GM18502 (cell line): ENCODE measurements at regions not wholly inside any gene's neighbourhood (a gene's known extent, or its start where the extent isn't known, plus 50 kb on each side); places are given as distances from the start of the nearest gene placed in this dataset.

ENCODE experiments used
- ATAC-seq: cut with Tn5 transposase; IDR thresholded peaks from one replicate; pipeline ENCODE4 v1.9.1; 2021; ENCODE audit warnings: mild to moderate bottlenecking; ENCODE audit not compliant: unreplicated experiment, poor library complexity

- no peak for ATAC-seq
These were observed 233.0 kb upstream of the TNP1 start for GRCh38 chr2:217092710-217093379.

- ATAC-seq = no peak
These were observed 231.7 kb upstream of the TNP1 start for GRCh38 chr2:217091531-217091930.

GRCh38 chr2:217090884-217091283 is 231.0 kb upstream of the TNP1 start:
- ATAC-seq = no peak

- ATAC-seq = peak; percentile 82
These were observed 230.2 kb upstream of the TNP1 start for GRCh38 chr2:217090024-217090473.

- no peak for ATAC-seq
These were observed 226.9 kb upstream of the TNP1 start for GRCh38 chr2:217086718-217087117.

GRCh38 chr2:217086038-217086522 is 226.2 kb upstream of the TNP1 start:
- peak; percentile 47 for ATAC-seq

- ATAC-seq = no peak
These were observed 225.7 kb upstream of the TNP1 start for GRCh38 chr2:217085543-217085942.

GRCh38 chr2:217081799-217082198 is 221.9 kb upstream of the TNP1 start:
- ATAC-seq = no peak

- ATAC-seq = no peak
These were observed 219.3 kb upstream of the TNP1 start for GRCh38 chr2:217079165-217079564.

GRCh38 chr2:217077831-217078407 is 218.1 kb upstream of the TNP1 start:
- no peak for ATAC-seq

- ATAC-seq = no peak
These were observed 216.9 kb upstream of the TNP1 start for GRCh38 chr2:217076657-217077232.

- ATAC-seq = no peak
These were observed 216.2 kb upstream of the TNP1 start for GRCh38 chr2:217076058-217076435.

GRCh38 chr2:217075268-217076057 is 215.6 kb upstream of the TNP1 start:
- ATAC-seq = no peak

- ATAC-seq = no peak
These were observed 214.9 kb upstream of the TNP1 start for GRCh38 chr2:217074576-217075255.

GRCh38 chr2:217071416-217071815 is 211.6 kb upstream of the TNP1 start:
- ATAC-seq = no peak

GRCh38 chr2:217070611-217071010 is 210.7 kb upstream of the TNP1 start:
- ATAC-seq = no peak

GRCh38 chr2:217070043-217070430 is 210.2 kb upstream of the TNP1 start:
- no peak for ATAC-seq

- no peak for ATAC-seq
These were observed 209.6 kb upstream of the TNP1 start for GRCh38 chr2:217069263-217070042.

- ATAC-seq = no peak
These were observed 208.9 kb upstream of the TNP1 start for GRCh38 chr2:217068677-217069250.
